GM13977 (cell line): ENCODE measurements at regions not wholly inside any gene's neighbourhood (a gene's known extent, or its start where the extent isn't known, plus 50 kb on each side); places are given as distances from the start of the nearest gene placed in this dataset.

Experiments used
- DNase-seq: peaks from one replicate; pipeline ENCODE4 v3.0.0; 2012; ENCODE audit warnings: low spot score
- CTCF ChIP-seq: IDR thresholded peaks from 2 replicates; pipeline ENCODE4 v1.5.1; 2012; ENCODE audit warnings: mild to moderate bottlenecking, control low read depth; ENCODE audit not compliant: insufficient read depth; ENCODE audit errors: extremely low read depth, missing control alignments
- in situ Hi-C: fragments of 300-500 bp; cut with MboI; formaldehyde crosslinking; loops from one replicate; pipeline ENCODE4 v1.12.0; 2022; ENCODE audit warnings: low sequenced_read_pairs, low pct_unique_long_range_greater_than_20kb, mixed read lengths, inconsistent platforms; ENCODE audit not compliant: unreplicated experiment

- TF ChIP-seq CTCF = no peak
- no peak for DNase-seq
- in situ Hi-C loops = no loop called here
These were observed 657.9 kb downstream of the AJAP1 start for GRCh38 chr1:5312293-5312674.

DNA sequence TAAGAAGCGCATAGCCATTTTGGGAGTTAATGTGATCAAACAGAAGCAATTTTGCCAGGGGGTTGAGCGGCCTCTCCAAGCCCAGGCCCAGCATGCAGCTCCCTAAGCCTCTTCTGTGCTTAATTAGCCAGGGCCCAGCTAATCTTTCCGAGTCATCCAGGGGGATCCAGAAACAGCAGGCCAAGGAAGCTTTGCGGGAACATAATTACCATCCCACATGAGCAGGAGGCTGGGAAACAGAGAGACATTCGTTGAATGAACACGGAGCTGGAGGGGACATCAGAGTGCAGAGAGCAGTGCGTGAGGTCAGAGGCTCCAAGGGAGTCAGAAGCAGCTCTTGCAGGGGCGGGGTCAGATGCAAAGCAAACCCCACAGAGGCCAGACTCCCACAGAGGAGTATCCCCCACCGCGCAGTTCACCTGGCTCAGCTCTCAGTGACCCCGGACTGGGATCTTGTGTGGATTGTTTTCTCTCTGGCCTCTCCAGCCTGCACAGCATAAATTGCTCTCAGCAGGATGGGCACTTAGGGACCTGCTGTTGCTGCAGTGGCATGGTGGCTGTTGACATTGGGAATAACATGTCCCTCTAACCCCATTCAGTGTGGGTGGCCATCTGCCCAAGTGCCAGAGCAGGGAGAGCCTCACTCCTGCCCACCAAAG is 657.4 kb downstream of the AJAP1 start:
- no peak for DNase-seq
- in situ Hi-C loops = no loop called here
- no peak for TF ChIP-seq CTCF

DNA sequence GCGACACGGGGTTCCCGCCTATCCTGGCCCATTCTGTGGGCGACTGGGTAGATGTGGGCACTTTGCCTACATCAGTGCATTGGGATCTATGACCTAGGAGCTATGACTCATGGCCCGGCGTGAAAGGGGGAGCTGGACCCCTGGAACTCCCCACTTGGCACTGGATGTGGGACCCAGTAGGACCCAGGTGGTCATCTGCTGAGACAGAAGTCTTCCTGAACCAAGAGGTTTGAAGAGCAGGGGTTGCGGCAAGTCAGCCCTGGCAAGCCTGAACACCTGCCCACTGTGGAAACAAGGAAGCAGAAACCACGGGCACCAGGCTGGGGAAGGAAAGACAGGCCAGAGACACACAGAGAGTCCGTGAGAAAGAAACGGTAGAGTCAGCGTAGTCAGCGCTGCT is 656.7 kb downstream of the AJAP1 start:
- in situ Hi-C loops = no loop called here
- no peak for TF ChIP-seq CTCF
- no peak for DNase-seq

- no peak for TF ChIP-seq CTCF
- no peak for DNase-seq
- in situ Hi-C loops = no loop called here
These were observed 653.8 kb downstream of the AJAP1 start for GRCh38 chr1:5308249-5308648.

GRCh38 chr1:5304702-5305101 is 650.3 kb downstream of the AJAP1 start:
- no peak for DNase-seq
- in situ Hi-C loops = no loop called here
- no peak for TF ChIP-seq CTCF

DNA sequence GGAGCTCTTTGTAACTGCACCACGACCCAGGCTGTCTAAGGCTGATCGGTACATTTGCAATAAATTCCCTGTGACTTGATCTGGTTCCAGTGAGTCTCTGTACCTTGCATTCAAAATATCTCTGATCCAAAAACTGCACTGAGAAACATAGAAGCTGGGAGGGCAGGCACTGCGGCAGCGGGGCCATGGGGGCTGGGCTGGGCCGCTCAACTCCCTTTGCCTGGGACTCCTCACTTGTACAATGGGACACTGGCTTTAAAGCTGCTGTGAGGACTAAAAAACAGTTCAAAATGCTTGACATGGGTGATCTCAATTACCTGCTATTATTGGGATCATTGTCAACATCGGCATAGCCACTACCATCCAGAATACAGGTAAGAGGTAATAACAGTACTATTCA is 644.0 kb downstream of the AJAP1 start:
- in situ Hi-C loops = no loop called here
- no peak for TF ChIP-seq CTCF
- DNase-seq = no peak

DNA sequence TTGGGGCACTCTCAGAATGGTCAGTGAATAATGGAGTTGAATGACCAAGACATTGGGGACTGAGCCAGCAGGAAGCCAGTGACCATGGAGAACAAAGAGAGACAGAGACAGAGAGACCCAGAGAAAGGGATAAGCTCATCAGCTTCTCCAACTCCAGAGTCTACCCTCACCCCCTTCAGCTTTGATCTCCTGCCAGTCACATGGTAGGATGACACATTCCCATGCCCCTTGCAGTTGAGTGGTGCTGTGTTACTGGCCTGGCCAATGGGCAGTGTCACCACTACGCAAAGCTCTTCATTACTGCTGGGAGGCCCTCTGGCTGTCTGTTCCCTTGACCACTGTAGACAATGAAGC is 643.5 kb downstream of the AJAP1 start:
- DNase-seq = no peak
- no peak for TF ChIP-seq CTCF
- in situ Hi-C loops = no loop called here
